ENCODE measurements at regions not wholly inside any gene's neighbourhood (a gene's known extent, or its start where the extent isn't known, plus 50 kb on each side); places are given as distances from the start of the nearest gene placed in this dataset.

DNA sequence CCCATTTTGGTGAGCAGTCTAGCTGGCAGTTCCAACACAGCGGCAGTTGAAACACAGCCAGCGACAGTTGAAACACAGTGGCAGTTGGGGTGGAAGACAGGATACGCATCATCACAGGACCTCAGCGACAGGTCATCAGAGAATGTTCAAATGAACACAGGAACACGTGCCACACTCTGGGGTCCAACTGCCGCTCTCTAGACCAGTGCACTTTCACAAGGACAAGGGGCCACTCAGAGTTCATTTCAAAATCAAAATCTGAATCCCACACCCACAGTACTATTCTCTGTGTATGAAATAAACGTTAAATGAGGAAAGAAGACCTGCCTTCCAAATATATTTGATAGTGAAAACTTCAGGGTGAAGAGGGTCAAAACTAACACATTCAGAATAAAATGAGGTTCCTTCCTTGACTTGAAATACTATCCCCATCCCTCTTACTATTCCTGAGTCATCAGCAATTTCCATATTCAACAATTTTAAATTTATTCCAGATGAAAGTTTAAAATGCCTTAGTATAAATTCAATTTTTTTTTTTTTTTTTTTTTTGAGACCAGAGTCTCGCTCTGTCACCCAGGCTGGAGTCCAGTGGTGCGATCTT is 53.0 kb upstream of the SIMC1 start:
- H3K27ac ChIP-seq (ENCODE audit: low read length) = no peak overlapping the region

GRCh38 chr5:176186107-176186506 is 52.1 kb upstream of the SIMC1 start:
- Histone ChIP-seq H3K27ac (ENCODE audit: low read length) (no peak overlapping the region), H3K9me3 (ENCODE audit: control insufficient read depth, insufficient read depth, low read length) (no peaks in the 10 kb centered on the region), H3K4me1 (ENCODE audit: control insufficient read depth, insufficient read depth, low read length) (no peaks in the 10 kb centered on the region), H3K36me3 (ENCODE audit: control insufficient read depth, insufficient read depth, low read length) (no peaks in the 10 kb centered on the region), H3K27me3 (ENCODE audit: control insufficient read depth, insufficient read depth, low read length) (no peaks in the 10 kb centered on the region), H3K4me3 (ENCODE audit: low read length) (no peak overlapping the region)
- ATAC-seq (no peak), DNase-seq (no peak)
- Mint-ChIP-seq H3K9me3 (no peaks in the 10 kb centered on the region), H3K27me3 (ENCODE audit: low read depth in 2 of 2) (peaks cover 7 to 28% of the 10 kb centered on the region in 2 donors), H3K4me1 (no peaks in the 10 kb centered on the region), H3K27ac (no peak overlapping the region), H3K36me3 (no peaks in the 10 kb centered on the region), H3K4me3 (no peak overlapping the region)
- TF ChIP-seq, protein P1, sequence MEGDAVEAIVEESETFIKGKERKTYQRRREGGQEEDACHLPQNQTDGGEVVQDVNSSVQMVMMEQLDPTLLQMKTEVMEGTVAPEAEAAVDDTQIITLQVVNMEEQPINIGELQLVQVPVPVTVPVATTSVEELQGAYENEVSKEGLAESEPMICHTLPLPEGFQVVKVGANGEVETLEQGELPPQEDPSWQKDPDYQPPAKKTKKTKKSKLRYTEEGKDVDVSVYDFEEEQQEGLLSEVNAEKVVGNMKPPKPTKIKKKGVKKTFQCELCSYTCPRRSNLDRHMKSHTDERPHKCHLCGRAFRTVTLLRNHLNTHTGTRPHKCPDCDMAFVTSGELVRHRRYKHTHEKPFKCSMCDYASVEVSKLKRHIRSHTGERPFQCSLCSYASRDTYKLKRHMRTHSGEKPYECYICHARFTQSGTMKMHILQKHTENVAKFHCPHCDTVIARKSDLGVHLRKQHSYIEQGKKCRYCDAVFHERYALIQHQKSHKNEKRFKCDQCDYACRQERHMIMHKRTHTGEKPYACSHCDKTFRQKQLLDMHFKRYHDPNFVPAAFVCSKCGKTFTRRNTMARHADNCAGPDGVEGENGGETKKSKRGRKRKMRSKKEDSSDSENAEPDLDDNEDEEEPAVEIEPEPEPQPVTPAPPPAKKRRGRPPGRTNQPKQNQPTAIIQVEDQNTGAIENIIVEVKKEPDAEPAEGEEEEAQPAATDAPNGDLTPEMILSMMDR (IDR thresholded peaks at IDR 0.05) = no peak
- intact Hi-C loops (cut with micrococcal nuclease) = no loop called here
- 94% methylated on average over 2 of the region's 3 CpGs for WGBS (ENCODE audit: insufficient coverage)

More for the DNA sequence above, 53.0 kb upstream of the SIMC1 start:
- Mint-ChIP-seq H3K27ac (no peak overlapping the region), H3K9me3 (no peaks in the 10 kb centered on the region), H3K4me1 (no peaks in the 10 kb centered on the region), H3K27me3 (ENCODE audit: low read depth in 2 of 2) (peaks cover 10 to 32% of the 10 kb centered on the region in 2 donors), H3K4me3 (no peak overlapping the region), H3K36me3 (no peaks in the 10 kb centered on the region)
- Histone ChIP-seq H3K4me3 (ENCODE audit: low read length) (no peak overlapping the region), H3K9me3 (ENCODE audit: control insufficient read depth, insufficient read depth, low read length) (no peaks in the 10 kb centered on the region), H3K36me3 (ENCODE audit: control insufficient read depth, insufficient read depth, low read length) (no peaks in the 10 kb centered on the region), H3K4me1 (ENCODE audit: control insufficient read depth, insufficient read depth, low read length) (no peaks in the 10 kb centered on the region), H3K27me3 (ENCODE audit: control insufficient read depth, insufficient read depth, low read length) (peaks cover 2% of the 10 kb centered on the region)
- TF ChIP-seq, protein P1 (IDR thresholded peaks at IDR 0.05) = no peak
- DNase-seq = no peak
- ATAC-seq = no peak
- intact Hi-C loops (cut with micrococcal nuclease) = no loop called here
- WGBS (ENCODE audit: insufficient coverage) = 76% methylated on average over 8 of the region's 9 CpGs

DNA sequence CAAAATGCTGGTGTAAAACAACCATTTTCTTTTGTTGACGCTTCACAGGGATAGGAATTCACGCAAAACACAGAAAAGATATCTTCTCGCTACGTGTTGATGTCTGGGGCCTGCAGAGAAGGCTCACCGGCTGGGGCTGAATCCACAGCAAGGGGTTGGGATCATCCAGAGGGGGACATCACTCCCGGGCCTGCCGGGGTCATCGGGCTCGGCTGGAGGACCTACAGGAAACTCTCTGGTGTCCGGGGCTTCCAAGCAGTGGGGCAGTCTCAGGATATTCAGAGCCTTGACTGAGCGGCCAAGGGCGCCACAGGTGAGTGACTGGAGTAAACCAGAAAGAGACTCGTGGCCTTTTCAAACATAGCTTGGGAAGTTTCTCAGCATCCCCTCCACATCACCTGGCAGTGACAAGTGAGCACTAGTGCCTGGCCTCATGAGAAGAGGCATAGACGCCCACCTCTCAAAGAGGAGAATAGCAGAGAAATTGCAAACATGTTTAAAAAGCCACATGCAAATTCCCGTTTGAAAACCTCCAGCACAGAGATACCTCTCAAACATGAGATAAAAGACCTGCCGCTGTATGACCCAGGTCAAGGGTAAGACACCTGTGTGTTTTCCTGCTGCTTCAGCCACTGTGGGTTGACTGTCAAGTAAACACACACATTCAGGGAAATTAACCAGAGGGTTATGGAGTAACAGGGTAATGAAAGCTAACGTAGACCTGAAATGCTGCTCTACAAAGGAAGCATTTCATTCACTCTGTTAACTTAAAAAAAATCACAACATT is 50.8 kb upstream of the SIMC1 start:
- H3K4me3 Mint-ChIP-seq = no peak overlapping the region
- Histone ChIP-seq H3K27ac (ENCODE audit: low read length) (no peak overlapping the region), H3K4me3 (ENCODE audit: low read length) (no peak overlapping the region), H3K9me3 (ENCODE audit: control insufficient read depth, insufficient read depth, low read length) (no peaks in the 10 kb centered on the region), H3K27me3 (ENCODE audit: control insufficient read depth, insufficient read depth, low read length) (no peaks in the 10 kb centered on the region), H3K4me1 (ENCODE audit: control insufficient read depth, insufficient read depth, low read length) (no peaks in the 10 kb centered on the region), H3K36me3 (ENCODE audit: control insufficient read depth, insufficient read depth, low read length) (no peaks in the 10 kb centered on the region)
- no peaks in the 10 kb centered on the region for H3K36me3 Mint-ChIP-seq
- intact Hi-C loops (cut with micrococcal nuclease) = no loop called here
- ATAC-seq (no peak), DNase-seq (no peak)
- H3K27me3 Mint-ChIP-seq (ENCODE audit: low read depth in 2 of 2) = peaks cover 4 to 15% of the 10 kb centered on the region in 2 donors
- no peaks in the 10 kb centered on the region for H3K4me1 Mint-ChIP-seq
- whole genome bisulfite sequencing (ENCODE audit: insufficient coverage) = 79% methylated on average over 17 of the region's 17 CpGs
- H3K9me3 Mint-ChIP-seq = no peaks in the 10 kb centered on the region
- no peak overlapping the region for H3K27ac Mint-ChIP-seq
- TF ChIP-seq, protein P1 (IDR thresholded peaks at IDR 0.05) = no peak

Measured in natural killer cell (primary cell).